ENCODE measurements at regions not wholly inside any gene's neighbourhood (a gene's known extent, or its start where the extent isn't known, plus 50 kb on each side); places are given as distances from the start of the nearest gene placed in this dataset.
"Not testable (repeated sequence)": the region's sequence is repeated elsewhere in the genome, so short reads cannot be mapped to it uniquely, and the experiment has no call there.

- DNase-seq (ENCODE audit: low read depth, low spot score), result no peak
Measured at GRCh38 chr14:101078170-101078891, 174.8 kb upstream of the RTL1 start.

- DNase-seq (ENCODE audit: low read depth, low spot score), result no peak
Measured at GRCh38 chr14:101078892-101079221, 175.3 kb upstream of the RTL1 start.

DNA sequence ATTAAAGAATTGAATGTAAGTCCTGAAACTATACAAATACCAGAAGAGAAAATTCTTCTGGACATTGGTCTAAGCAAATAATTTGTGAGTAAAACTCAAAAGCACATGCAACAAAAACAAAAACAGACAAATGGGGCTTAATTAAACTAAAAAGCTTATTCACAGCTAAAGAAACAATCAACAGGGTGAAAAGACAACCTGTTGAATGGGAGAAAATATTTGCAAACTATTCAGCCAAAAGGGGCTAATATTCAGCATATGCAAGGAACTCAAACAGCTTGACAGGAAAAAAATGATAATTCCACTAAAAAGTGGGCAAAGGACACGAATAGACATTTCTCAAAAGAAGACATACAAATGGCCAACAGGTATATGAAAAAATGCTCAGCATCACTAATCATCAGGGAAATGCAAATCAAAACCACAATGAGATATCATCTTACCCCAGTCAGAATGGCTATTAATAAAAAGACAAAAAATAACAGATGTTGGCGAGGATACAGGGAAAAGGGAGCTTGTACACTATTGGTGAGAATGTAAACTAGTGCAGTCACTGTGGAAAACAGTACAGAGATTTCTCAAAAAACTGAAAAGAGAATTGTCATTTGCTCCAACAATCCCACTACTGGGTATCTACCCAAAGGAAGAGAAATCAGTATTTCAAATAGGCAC is 177.5 kb upstream of the RTL1 start:
- DNase-seq (ENCODE audit: low read depth, low spot score), result no peak

- DNase-seq (ENCODE audit: low read depth, low spot score), result no peak
Measured at GRCh38 chr14:101082036-101082435, 178.5 kb upstream of the RTL1 start.

- DNase-seq (ENCODE audit: low read depth, low spot score), result no peak
Measured at GRCh38 chr14:101082436-101083384, 179.2 kb upstream of the RTL1 start.

- no peak for DNase-seq (ENCODE audit: low read depth, low spot score)
Measured at GRCh38 chr14:101083564-101084435, 180.3 kb upstream of the RTL1 start.

DNA sequence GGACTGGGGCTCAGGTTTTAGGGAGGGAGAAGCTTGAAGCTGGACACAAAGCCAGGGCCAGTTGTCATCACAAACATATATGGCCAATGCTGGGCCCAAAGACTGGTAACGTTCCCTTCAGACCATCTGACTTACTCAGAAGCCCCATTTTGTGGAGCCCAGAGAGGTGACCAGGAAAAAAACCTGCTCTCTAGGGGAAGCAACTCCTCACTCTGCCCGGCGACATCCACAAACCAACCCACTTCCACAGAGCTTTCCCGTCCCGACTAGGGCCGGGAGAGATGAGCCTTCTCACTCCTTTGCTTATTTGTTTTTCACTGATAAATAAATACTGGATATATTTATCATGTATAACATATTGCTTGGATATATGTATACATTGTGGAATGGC is 180.9 kb upstream of the RTL1 start:
- DNase-seq (ENCODE audit: low read depth, low spot score), result no peak

DNA sequence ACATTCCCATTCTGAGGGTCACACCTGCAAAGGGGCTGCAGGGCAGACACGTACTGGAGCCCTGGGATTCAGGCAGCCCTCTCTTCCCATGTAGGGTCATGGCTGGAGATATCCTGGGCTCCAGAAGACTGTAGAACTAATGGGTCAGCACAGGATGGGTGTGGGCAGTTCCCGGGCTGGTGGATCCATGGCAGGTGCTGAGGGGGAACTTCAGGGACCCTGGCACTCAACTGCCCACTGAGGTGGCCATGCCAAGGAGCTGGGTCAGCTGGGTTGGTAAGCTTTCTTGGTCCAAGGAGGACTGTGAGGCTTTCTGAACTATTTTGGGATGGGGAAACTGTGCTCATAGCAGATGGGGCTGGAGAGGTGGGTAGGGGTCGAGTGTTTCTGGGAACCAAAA is 183.4 kb upstream of the RTL1 start:
- no peak for DNase-seq (ENCODE audit: low read depth, low spot score)

- DNase-seq (ENCODE audit: low read depth, low spot score), result no peak
Measured at GRCh38 chr14:101087614-101088394, 184.3 kb upstream of the RTL1 start.

- no peak for DNase-seq (ENCODE audit: low read depth, low spot score)
Measured at GRCh38 chr14:101088395-101088667, 184.8 kb upstream of the RTL1 start.

- no peak for DNase-seq (ENCODE audit: low read depth, low spot score)
Measured at GRCh38 chr14:101088714-101089113, 185.2 kb upstream of the RTL1 start.

GRCh38 chr14:101090478-101090877 is 187.0 kb upstream of the RTL1 start:
- DNase-seq (ENCODE audit: low read depth, low spot score), result not testable (repeated sequence)

GRCh38 chr14:101090976-101091375 is 187.5 kb upstream of the RTL1 start:
- no peak for DNase-seq (ENCODE audit: low read depth, low spot score)

DNA sequence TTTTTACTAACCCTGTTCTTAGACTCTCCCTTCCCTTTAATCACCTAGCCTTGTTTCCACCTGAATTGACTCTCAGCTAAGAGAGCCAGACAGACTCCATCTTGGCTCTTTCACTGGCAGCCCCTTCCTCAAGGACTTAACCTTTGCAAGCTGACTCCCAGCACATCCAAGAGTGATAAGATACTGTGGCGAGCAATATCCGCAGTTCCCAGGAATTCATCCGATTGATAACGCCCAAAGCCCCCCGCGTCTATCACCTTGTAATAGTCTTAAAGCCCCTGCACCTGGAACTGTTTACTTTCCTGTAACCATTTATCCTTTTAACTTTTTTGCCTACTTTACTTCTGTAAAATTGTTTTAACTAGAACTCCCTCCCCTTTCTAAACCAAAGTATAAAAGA is 191.4 kb upstream of the RTL1 start:
- not testable (repeated sequence) for DNase-seq (ENCODE audit: low read depth, low spot score)

GRCh38 chr14:101096551-101096950 is 193.0 kb upstream of the RTL1 start:
- DNase-seq (ENCODE audit: low read depth, low spot score), result no peak

- no peak for DNase-seq (ENCODE audit: low read depth, low spot score)
Measured at GRCh38 chr14:101097109-101097793, 193.7 kb upstream of the RTL1 start.

DNA sequence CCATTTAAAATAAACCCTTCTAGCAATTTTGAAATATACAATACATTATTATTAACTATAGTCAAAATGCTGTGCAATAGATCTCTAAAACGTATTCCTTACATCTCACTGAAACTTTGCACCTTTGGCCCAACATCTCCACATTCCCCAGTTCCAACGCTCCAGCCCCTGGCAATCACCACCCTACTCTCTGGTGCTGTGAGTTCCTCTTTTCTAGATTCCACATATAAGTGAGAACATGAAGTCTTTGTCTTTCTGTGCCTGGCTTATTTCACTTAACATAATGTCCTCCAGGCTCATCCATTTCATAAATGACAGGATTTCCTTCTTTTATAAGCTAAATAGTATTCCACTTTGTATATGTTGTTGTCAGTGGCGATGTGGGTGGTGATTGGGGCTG is 194.7 kb upstream of the RTL1 start:
- no peak for DNase-seq (ENCODE audit: low read depth, low spot score)

DNA sequence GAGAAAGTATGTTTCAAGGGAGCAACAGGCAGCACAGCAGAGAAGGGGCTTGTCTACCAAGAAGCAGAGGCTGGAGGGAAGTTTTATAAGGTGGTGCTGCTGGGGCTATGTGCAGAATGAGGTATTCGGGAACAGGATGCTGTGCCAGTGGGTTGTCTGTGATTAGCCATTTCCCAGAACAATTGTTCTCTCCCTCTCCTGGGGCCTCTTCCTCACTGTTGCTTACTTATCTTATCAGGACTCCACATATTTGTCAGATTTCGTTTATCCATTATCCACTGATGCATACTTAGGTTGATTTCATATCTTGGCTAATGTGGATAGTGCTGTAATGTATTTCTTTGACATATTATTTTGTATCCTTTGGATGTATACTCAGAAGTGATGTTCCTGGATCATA is 195.1 kb upstream of the RTL1 start:
- no peak for DNase-seq (ENCODE audit: low read depth, low spot score)

DNA sequence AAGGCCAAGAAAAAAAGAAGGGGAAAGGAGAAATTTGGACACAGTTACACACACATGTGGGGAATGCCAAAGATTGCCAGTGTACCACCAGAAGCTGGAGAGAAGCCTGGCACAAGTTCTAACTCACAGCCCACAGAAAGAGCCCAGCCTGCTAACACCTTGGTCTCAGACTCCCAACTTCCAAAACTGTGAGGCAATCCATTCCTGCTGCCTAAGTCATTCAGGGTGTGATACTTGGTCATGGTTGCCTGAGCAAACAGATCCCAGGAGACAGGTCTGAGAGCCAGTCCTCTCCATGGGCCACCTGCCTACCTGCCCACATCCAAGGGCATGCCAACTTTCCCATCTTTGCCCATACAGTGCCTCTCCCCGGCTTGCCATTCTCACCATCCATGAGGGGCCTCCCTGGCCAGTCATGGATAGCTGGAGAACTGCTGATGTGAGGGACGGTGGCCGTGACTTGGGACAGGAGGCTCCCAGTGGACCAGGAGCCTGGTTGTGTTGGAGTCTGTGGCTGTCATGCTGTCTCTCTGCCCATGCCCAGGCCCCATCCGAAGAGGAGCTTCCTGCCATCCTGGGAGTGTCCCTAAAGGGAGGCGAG is 198.0 kb upstream of the RTL1 start:
- no peak for DNase-seq (ENCODE audit: low read depth, low spot score)

GRCh38 chr14:101102875-101103274 is 199.4 kb upstream of the RTL1 start:
- no peak for DNase-seq (ENCODE audit: low read depth, low spot score)

Data from activated CD4-positive, CD25-positive, alpha-beta regulatory T cell treated with anti-CD3 and anti-CD28 coated beads, Interleukin-2, amount 50 U/mL, for 16 hours (primary cell).